Medulla oblongata (tissue), 1 donor: ENCODE measurements at regions not wholly inside any gene's neighbourhood (a gene's known extent, or its start where the extent isn't known, plus 50 kb on each side); places are given as distances from the start of the nearest gene placed in this dataset.
"Not testable (repeated sequence)": the region's sequence is repeated elsewhere in the genome, so short reads cannot be mapped to it uniquely, and the experiment has no call there.

Experiments
- DNase-seq: peaks from one replicate; pipeline ENCODE4 v3.0.0-alpha.2; 2015; ENCODE audit errors: extremely low spot score

DNA sequence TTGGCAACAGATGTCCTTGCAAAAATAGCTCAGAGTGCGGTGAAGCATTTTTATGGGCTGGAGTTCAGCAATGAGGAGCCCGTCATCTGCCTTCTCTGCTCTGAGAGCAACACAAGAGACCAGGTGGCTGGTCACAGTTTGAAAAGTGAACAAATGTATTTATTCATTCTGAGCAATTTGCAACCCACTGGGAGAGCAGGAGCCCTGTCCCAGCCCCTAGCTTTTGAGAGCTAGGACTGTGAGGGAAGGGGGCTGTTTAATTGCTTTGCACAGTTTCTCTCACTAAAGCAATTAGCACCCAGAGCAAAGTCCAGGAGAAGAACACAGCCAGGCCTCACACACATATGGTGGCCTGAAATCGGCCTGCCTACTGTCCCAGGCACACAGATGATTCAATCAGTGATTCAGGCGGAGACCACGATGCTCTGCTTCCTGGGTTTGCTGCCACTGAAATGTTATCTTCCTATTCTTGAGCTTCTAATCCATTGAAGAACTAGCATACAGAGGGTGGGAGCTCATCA is 646.1 kb upstream of the ACVR2A start:
- DNase-seq: no peak

- no peak for DNase-seq
These were observed 646.9 kb upstream of the ACVR2A start for GRCh38 chr2:147197754-147198483.

DNA sequence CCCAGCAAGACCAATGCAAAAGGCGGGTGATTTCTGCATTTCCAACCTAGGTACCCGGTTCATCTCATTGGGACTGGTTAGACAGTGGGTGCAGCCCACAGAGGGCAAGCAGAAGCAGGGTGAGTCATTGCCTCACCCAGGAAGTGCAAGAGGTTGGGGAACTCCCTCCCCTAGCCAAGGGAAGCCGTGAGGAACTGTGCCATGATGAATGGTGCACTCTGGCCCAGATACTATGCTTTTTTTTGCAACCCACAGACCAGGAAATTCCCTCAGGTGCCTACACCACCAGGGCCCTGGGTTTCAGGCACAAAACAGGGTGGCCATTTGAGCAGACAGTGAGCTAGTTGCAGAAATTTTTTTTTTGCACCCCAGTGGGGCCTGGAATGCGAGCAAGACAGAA is 662.6 kb upstream of the ACVR2A start:
- no peak for DNase-seq

GRCh38 chr2:147181351-147182029 is 663.3 kb upstream of the ACVR2A start:
- DNase-seq: no peak

DNA sequence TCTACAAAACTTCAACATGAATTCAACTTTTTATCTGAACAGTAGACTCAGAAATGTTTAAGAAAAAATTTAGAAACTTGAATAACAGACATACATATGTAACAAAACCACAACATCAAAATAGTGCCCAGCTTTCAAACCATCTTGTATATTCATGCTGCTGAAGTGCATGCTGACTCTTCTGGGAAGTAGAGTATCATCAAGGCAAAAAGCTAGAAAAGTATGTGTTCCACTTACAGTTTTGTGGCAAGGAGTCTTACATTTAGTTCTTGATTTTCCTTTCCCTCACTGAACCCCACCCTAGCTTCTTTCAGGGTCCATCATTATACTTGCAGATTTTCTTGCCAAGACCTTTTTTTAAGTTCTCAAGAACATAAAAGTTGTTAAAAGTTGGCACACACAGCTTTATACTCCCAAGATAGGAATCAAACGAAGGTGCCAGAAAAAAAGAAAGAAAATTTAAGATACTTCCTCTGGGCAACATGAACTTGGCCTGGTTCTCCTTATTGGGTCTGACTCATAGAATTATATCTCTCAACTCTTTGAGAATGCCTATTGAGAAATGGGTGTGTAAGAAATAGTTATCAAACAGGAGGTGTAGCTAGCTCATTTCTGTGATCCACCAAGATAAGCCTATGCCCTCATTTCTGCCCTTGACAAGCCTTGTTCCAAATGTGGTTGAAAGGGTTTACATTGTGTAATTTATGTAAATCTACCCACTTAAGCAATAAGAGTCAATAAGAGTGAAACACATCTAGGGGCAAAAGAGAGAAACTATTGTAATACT is 667.6 kb upstream of the ACVR2A start:
- no peak for DNase-seq

DNA sequence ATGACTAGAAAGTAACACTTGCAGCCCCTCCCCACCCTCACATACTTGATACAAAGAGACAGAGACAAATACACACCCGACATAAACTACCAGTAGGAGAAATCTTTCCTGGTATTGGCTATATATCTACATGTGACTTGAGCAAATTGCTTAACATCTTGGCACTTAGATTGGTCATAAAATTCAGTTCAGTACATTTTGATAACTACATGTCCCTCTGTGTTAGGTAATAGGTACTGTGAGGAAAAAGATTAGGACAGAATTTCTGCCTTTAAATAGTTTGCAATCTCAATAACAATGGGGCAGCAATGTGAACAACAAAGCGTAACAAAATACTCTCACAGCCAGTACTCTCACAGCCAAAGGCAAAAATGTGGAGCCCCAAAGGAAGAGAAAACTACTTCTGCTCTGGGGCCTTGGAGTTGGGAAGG is 670.0 kb upstream of the ACVR2A start:
- DNase-seq: no peak

DNA sequence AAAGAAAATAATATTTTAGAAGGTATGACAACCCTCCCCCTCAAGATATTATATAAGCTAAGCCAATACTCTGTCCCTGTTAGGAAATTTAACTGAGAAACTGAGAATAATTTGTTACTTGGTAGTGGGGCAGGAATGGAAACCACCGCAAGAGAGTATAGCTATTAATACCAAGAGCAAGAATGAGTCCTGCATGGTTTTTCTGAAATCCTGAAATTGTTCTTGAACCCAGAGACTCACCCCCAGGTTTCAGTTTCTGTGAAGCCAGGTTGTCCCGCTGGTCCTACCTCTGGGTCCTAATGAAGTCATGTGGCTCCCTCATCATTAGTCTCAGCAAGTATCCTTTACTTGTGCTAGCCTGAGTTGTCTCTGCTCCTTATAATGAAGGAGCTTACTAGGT is 671.0 kb upstream of the ACVR2A start:
- no peak for DNase-seq

DNA sequence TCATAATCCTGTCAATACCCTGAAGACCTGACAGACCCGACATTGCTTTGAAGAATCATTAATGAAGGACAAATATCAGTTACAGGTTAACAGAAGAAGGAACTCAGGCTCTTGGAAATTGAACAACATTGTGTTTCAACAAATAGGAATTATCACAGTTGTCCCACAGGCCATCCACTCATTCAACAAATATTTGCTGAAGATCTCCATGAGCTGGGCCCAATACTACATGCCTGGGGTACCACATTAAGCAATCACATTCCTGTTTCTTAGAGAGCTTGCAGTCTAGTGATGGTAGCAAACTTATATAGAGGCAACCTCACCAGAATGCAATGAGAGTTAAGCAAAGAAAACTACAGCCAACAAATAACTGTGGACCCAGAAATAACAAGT is 671.6 kb upstream of the ACVR2A start:
- no peak for DNase-seq

GRCh38 chr2:147172493-147173188 is 672.2 kb upstream of the ACVR2A start:
- DNase-seq: peak; percentile 52

DNA sequence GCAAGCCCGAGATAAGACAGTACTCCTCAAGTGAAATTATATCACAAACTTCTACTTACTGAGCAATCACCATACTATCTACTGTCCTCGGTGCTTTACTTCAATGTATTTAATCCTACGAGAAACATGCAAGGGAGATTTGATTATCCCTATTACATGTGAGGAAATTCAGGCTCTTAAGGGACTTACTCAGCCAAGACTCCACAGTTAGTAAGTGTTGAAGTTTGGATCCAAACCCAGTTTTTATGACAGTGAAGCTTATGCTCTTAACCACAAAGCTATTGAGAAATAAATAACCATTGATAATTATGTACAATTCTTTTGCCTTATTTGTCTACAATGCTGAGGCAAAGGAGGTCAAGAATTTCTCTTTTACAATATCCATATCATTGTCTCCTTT is 672.9 kb upstream of the ACVR2A start:
- DNase-seq: no peak

DNA sequence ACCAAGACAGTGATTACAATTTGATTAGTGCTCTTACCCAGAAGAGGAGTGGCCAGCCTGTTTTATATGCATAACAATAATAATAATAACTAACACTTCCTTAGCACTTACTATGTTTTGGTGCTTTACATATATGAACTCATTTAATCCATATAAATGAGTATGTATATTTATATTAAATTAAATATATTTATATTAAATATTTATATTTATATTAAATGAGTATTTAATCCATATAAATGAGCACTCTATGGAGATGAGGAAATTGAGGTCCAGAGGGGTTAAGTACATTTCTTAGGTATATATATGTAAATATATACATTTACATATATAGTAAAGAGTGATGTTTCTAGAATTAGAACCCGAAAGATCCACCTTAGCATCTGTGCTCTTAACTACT is 673.9 kb upstream of the ACVR2A start:
- no peak for DNase-seq

DNA sequence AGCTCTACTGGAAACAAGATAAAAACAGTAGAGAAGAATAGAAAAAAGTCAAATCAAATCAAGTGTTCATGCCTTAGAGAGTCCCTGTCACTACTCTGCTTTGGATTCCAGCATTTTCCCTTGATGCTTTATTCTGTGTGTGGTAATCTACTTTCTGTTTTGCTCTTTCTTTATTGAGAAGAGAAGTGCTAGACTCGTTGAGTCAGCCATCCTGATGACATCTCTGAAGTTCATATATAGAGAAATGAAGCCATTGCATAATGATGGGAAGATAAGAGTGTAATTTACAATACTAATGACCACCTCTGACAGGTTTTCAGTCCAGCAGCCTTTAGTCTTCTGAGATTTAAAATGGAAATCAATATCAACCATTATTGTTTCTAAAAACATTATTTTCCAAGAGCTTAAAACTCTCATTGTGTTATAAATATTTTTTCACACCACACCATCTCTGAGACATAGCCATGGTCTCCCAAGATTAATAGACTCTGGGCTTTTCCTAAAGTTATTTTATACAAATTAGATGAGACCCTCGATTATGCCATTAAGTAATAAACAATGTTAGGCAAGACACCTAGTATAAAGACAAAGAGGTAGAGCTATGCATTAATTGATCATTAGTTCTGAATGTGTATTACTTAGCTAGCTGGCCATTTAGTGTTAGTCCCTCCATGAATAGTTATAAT is 679.0 kb upstream of the ACVR2A start:
- no peak for DNase-seq

GRCh38 chr2:147164563-147164962 is 680.3 kb upstream of the ACVR2A start:
- DNase-seq: no peak

- no peak for DNase-seq
These were observed 683.1 kb upstream of the ACVR2A start for GRCh38 chr2:147161746-147162145.

DNA sequence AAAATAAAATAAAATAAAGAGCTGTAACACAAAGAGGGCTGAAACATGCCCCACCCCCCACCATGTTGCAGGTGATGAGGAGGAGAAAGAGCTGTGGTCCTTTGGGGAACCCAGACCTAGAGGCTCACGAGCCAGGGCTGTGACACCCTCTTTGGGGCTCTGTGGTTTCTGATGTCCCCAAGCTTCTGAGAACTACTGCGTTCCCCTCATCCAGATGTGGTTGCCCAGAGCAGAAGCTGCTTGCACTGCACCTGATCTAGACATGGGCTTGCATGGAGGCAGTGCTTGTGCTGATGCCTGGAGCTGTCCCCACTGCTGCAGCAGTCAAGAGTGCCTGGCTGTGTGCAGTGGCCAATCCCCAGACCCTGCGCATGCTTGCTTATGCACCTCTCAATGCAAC is 687.9 kb upstream of the ACVR2A start:
- no peak for DNase-seq

DNA sequence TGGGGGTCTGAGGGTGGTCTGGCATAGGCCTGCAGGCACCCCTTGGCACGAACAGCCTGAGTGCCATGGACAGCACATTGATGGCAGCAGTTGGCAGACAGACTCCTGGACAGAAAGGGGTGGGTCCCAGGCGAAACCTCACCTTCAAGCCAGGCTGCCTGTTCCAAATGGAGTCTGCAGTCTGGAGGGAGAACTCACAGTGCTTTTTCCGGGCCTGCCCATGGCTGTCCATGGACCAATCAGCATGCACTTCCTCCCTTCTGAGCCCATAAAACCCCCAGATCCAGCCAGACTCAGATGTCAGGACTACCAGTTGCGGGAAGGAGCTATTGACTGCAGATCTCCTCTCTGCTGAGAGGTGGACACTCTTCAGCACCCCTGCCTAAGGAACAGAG is 694.6 kb upstream of the ACVR2A start:
- no peak for DNase-seq

DNA sequence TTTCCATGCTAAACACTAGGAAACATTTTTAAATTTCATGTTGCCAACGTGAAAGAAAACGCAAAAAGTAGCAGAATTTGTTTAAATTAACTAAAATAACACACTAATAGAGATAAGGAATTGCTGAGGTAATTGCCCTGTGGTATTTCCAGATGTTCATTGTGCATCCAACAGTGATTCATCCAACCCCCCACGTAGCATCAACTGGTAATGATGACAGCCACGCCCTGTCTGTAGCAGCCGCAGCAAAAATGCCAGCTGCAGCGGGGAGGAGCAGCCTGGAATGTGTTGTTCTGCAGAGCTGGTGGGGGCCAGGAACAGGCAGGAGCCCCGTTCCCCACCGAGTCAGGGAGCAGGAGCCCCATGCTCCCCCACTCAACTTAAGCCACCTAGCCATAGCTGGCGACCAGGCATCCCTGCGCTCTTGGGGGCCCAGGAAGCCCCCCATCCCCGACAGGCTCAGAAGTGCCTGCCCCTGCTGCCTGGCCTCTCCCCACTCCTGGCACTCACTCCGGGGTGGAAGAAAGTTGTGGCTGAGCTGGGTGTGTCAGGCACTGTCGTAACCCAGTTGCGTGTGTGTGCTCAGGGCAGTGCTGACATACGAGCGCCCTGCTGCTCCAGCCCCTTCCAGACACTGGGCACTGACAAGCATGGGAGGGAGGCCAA is 695.1 kb upstream of the ACVR2A start:
- DNase-seq: no peak

DNA sequence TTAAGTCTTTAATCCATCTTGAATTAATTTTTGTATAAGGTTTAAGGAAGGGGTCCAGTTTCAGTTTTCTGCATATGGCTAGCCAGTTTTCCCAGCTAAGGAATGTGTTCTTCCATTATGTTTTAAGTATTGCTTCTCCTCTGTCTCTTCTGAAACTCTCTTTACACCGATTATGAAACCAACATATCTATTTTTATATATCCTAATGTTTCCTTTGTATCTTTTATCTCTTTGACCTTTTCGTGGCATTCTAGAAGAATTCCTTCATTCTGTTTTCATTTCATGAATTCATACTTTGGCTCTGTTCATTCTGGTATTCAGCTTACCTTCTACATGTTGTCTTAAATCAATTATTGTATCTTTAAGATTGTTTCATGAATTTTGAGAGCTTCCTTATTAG is 697.0 kb upstream of the ACVR2A start:
- DNase-seq: no peak

DNA sequence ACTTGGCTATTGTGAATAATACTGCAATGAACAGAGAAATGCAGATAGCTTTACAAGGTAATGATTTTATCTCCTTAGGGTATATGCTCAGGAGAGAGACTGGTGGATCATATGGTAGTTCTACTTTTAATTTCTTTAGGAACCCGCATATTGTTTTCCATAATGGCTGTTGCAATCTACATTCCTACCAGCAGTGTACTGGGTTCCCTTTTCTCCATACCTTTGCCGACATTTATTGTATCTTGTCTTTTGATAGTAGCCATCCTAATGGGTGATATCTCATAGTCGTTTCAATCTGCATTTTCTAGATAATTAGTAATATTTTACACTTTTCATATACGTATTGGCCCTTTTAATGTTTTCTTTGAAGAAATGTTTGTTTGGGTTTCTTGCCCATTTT is 702.9 kb upstream of the ACVR2A start:
- DNase-seq: no peak

GRCh38 chr2:147139732-147140131 is 705.1 kb upstream of the ACVR2A start:
- DNase-seq: not testable (repeated sequence)

- no peak for DNase-seq
These were observed 707.1 kb upstream of the ACVR2A start for GRCh38 chr2:147137711-147138110.
